GM23248 (cell line): ENCODE measurements at regions not wholly inside any gene's neighbourhood (a gene's known extent, or its start where the extent isn't known, plus 50 kb on each side); places are given as distances from the start of the nearest gene placed in this dataset.

Source experiments
- DNase-seq: peaks from one replicate; pipeline ENCODE4 v3.0.0-alpha.2; 2015
- H2AFZ ChIP-seq: fragments of 200-600 bp; sonication (generic); 2 replicates; pipeline ENCODE4 v1.6.1; 2016; ENCODE audit warnings: antibody characterized with exemption
- H3F3A ChIP-seq: fragments of 200-600 bp; sonication (generic); 2 replicates; pipeline ENCODE4 v1.6.1; 2016; ENCODE audit warnings: mild to moderate bottlenecking, antibody characterized with exemption, mixed run types; ENCODE audit not compliant: insufficient read depth
- H3K27ac ChIP-seq: fragments of 200-600 bp; sonication (generic); 2 replicates; pipeline ENCODE4 v1.5.1; 2016; ENCODE audit warnings: mild to moderate bottlenecking
- H3K27me3 ChIP-seq: fragments of 200-600 bp; sonication (generic); replicated peaks from 2 replicates; pipeline ENCODE4 v1.6.1; 2016; ENCODE audit warnings: mild to moderate bottlenecking; ENCODE audit not compliant: insufficient read depth
- H3K36me3 ChIP-seq: fragments of 200-600 bp; sonication (generic); 2 replicates; pipeline ENCODE4 v1.6.1; 2016; ENCODE audit warnings: low read depth, mild to moderate bottlenecking
- H3K4me1 ChIP-seq: fragments of 200-600 bp; sonication (generic); 2 replicates; pipeline ENCODE4 v1.6.1; 2016; ENCODE audit warnings: mild to moderate bottlenecking; ENCODE audit not compliant: insufficient read depth
- H3K4me2 ChIP-seq: fragments of 200-600 bp; sonication (generic); one replicate; pipeline ENCODE4 v1.6.1; 2016; ENCODE audit warnings: mild to moderate bottlenecking; ENCODE audit not compliant: unreplicated experiment
- H3K4me3 ChIP-seq: fragments of 200-600 bp; sonication (generic); 2 replicates; pipeline ENCODE4 v1.5.1; 2016; ENCODE audit warnings: mild to moderate bottlenecking
- H3K79me2 ChIP-seq: fragments of 200-600 bp; sonication (generic); 2 replicates; pipeline ENCODE4 v1.6.1; 2016; ENCODE audit warnings: mild to moderate bottlenecking; ENCODE audit not compliant: insufficient read depth
- H3K9ac ChIP-seq: fragments of 200-600 bp; sonication (generic); 2 replicates; pipeline ENCODE4 v1.6.1; 2016; ENCODE audit warnings: mild to moderate bottlenecking
- H3K9me2 ChIP-seq: fragments of 200-600 bp; sonication (generic); 2 replicates; pipeline ENCODE4 v1.6.1; 2016; ENCODE audit warnings: mixed run types, mild to moderate bottlenecking, moderate library complexity; ENCODE audit not compliant: insufficient read depth
- H3K9me3 ChIP-seq: fragments of 200-600 bp; sonication (generic); one replicate; pipeline ENCODE4 v1.6.1; 2017; ENCODE audit warnings: low read depth
- H4K20me1 ChIP-seq: fragments of 200-600 bp; sonication (generic); 2 replicates; pipeline ENCODE4 v1.6.0; 2016; ENCODE audit not compliant: insufficient read depth
- EZH2 ChIP-seq: fragments of 200-600 bp; sonication (generic); IDR thresholded peaks from 2 replicates; pipeline ENCODE4 v1.6.1; 2018; ENCODE audit warnings: antibody characterized with exemption, mild to moderate bottlenecking; ENCODE audit not compliant: insufficient read depth, poor library complexity, severe bottlenecking
- EZH2phosphoT487 ChIP-seq: fragments of 200-600 bp; sonication (generic); IDR thresholded peaks from 2 replicates; pipeline ENCODE4 v1.6.1; 2018; ENCODE audit warnings: antibody characterized with exemption, moderate library complexity, mild to moderate bottlenecking, low read depth; ENCODE audit not compliant: insufficient read depth
- WGBS, 2 experiments: methylation state at CpG; one replicate each; pipeline ENCODE4 v1.1.6; 2015 to 2017; ENCODE audit warnings: low lambda C conversion rate in 2 of 2, low coverage in 1 of 2; ENCODE audit errors: missing lambda C conversion rate in 2 of 2; 5-methylcytosine and 5-hydroxymethylcytosine counted together
- in situ Hi-C: fragments of 300-500 bp; cut with MboI; formaldehyde crosslinking; loops from 2 replicates; pipeline ENCODE4 v1.15.0; 2020

DNA sequence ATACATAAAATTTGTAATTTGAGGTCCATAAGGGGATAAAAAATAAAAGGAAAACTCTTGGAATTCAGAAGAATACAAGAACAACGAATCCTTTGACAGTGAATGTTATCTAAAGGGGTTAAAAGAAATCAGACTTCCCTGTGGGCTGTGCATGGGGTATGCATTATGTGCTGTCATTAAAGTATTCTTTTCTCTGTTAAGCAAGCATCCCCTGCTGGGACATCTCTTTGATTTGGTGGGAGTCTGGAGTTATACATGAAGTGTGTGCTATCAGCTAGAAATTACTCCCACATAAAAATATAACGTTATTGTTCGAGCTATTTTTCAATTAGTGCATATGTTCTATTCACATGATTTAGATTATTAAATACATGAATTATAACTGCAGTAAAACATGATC is 195.2 kb downstream of the CENPW start:
- in situ Hi-C loops, result no loop called here
- no peak overlapping the region for H3K9ac ChIP-seq

DNA sequence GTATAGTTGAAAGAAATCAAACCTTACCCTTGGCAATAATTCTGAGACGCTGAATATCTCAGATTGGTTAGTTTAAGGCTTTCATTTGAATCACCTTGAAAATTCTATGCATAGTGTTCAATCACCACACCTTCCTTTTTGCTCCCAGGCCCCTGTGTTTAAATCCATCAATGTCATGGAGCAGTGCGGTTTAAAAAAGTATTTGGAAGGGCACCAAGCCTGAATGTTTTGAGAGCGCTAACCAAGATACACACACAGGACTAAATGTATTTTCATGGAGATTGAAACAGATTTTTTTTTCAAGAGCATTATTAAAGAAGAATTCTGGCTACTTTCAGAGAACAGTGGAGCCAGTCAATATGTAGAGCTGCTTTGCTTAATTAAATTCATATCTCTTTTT is 195.7 kb downstream of the CENPW start:
- H3K9me2 ChIP-seq, result no peaks in the 10 kb centered on the region
- no peak overlapping the region for H3K4me2 ChIP-seq
- no peaks in the 10 kb centered on the region for H3K36me3 ChIP-seq
- H3K9me3 ChIP-seq, result no peaks in the 10 kb centered on the region
- 0 out of 2 replicates have a peak, but pooled peaks cover 8% of the 10 kb centered on the region for H3F3A ChIP-seq
- in situ Hi-C loops, result no loop called here
- H3K9ac ChIP-seq, result no peak overlapping the region
- H3K4me3 ChIP-seq, result no peak overlapping the region
- no peak overlapping the region for H2AFZ ChIP-seq
- H3K79me2 ChIP-seq, result no peaks in the 10 kb centered on the region
- H3K4me1 ChIP-seq, result peaks cover 8% of the 10 kb centered on the region; the same call in 1 of the 2 replicates
- TF ChIP-seq EZH2, result no peak
- no peak for TF ChIP-seq EZH2phosphoT487
- 94 to 97% methylated on average over 3 of the region's 3 CpGs for WGBS, 2 experiments
- no peaks in the 10 kb centered on the region for H3K27me3 ChIP-seq
- no peak overlapping the region for H3K27ac ChIP-seq
- no peaks in the 10 kb centered on the region for H4K20me1 ChIP-seq
- no peak for DNase-seq

More for the DNA sequence above, 195.2 kb downstream of the CENPW start:
- Histone ChIP-seq H3K27me3 (no peaks in the 10 kb centered on the region), H3K4me2 (no peak overlapping the region), H3K27ac (no peak overlapping the region), H4K20me1 (no peaks in the 10 kb centered on the region), H3F3A (0 out of 2 replicates have a peak, but pooled peaks cover 8% of the 10 kb centered on the region), H3K36me3 (no peaks in the 10 kb centered on the region), H3K4me1 (peaks cover 8% of the 10 kb centered on the region; the same call in 1 of the 2 replicates), H3K4me3 (no peak overlapping the region), H3K79me2 (no peaks in the 10 kb centered on the region), H3K9me3 (no peaks in the 10 kb centered on the region), H2AFZ (no peak overlapping the region), H3K9me2 (no peaks in the 10 kb centered on the region)
- TF ChIP-seq EZH2 (no peak), EZH2phosphoT487 (no peak)
- DNase-seq, result no peak
- WGBS, 2 experiments, result 65 to 70% methylated on average over 3 of the region's 3 CpGs

DNA sequence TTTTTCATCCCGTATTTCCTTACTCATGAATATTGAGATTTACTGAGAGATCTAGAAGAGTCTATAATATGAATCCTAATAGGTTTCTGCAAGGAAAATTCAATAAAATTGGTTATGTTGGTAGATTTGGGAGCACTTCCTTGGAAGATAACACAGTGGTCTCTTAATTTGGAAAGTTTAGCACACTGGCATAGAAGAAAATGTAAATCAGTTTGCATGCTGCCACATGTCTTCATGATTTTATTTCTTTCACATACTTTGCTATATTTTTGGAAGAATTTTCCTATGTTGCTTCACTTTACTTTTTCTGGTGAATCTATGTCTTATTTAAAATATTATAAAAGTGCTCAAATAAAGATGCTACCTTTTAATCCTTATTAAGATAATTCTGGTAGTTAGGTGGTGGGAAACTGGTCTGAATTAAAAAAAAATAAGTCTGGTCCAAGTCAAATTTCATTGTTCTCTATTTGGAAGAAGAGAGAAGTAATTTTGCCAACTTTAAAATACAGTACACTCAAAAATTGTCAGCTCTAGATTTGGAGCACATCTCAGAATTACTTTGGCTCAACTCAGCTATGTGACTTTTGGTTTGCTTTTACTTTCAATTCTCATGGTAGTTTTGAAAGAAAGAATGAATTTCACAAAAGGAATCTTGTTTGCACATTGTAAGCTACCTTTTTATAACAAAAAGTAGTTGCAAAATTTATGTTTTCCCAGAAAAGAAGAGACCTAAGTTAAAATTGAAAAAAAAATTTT is 197.3 kb downstream of the CENPW start:
- no peak for TF ChIP-seq EZH2phosphoT487
- no peaks in the 10 kb centered on the region for H4K20me1 ChIP-seq
- H3K79me2 ChIP-seq, result no peaks in the 10 kb centered on the region
- peaks cover 8% of the 10 kb centered on the region; the same call in 1 of the 2 replicates for H3K4me1 ChIP-seq
- H3K9me2 ChIP-seq, result no peaks in the 10 kb centered on the region
- H2AFZ ChIP-seq, result no peak overlapping the region
- no peaks in the 10 kb centered on the region for H3K27me3 ChIP-seq
- H3K27ac ChIP-seq, result no peak overlapping the region
- H3K36me3 ChIP-seq, result no peaks in the 10 kb centered on the region
- H3K4me2 ChIP-seq, result no peak overlapping the region
- H3K9me3 ChIP-seq, result no peaks in the 10 kb centered on the region
- H3F3A ChIP-seq, result 0 out of 2 replicates have a peak, but pooled peaks cover 8% of the 10 kb centered on the region
- DNase-seq, result no peak
- no peak overlapping the region for H3K9ac ChIP-seq
- in situ Hi-C loops, result no loop called here
- 79 to 88% methylated on average over 1 of the region's 1 CpG for WGBS, 2 experiments
- no peak overlapping the region for H3K4me3 ChIP-seq

DNA sequence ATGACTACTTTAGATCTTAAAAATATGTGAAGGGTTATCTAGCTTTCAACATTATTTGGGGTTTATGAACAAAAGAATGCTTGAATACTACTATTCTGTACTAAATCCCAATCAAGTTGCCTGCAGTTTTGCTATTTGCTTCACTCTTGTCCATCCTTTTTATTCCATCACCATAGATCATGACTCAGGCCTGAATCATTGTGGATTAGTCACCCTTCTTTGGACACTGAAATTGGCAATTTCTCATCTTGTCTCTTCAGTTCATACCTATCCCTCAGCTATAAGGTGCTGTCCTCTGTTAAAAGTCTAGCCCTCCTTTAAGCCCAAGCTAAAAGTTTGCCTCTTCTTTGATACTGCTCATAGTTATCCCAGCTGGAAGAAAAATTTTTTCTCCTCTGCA is 199.1 kb downstream of the CENPW start:
- DNase-seq, result peak; percentile 86
- Histone ChIP-seq H3K27me3 (no peaks in the 10 kb centered on the region), H3K4me2 (no peak overlapping the region), H3K4me3 (no peak overlapping the region), H4K20me1 (no peaks in the 10 kb centered on the region), H3K9ac (no peak overlapping the region), H3K9me3 (no peaks in the 10 kb centered on the region), H3K27ac (no peak overlapping the region), H2AFZ (no peak overlapping the region), H3F3A (0 out of 2 replicates have a peak, but pooled peaks cover 8% of the 10 kb centered on the region), H3K79me2 (no peaks in the 10 kb centered on the region), H3K4me1 (peaks cover 8% of the 10 kb centered on the region; the same call in 1 of the 2 replicates), H3K9me2 (no peaks in the 10 kb centered on the region), H3K36me3 (no peaks in the 10 kb centered on the region)
- no peak for TF ChIP-seq EZH2phosphoT487
- TF ChIP-seq EZH2, result no peak
- in situ Hi-C loops, result no loop called here

DNA sequence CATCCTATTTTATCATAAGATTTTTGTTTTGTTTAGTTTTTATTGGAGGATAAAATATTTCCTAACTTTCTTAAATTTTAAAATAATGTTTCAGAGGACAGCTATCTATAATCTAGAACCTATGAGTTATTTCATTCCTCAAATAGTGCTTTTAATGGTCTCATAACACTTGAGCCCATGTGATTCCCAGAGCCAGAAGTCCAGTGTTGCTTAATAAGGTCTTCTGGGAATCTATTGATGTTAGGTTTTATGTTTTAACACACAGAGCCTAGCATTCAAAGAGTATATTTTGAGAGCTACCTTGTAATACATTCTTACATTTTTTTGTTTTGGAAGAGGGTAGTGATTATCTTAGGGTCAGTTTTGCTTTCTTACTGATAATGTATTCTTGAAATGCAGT is 200.2 kb downstream of the CENPW start:
- no peak overlapping the region for H3K4me2 ChIP-seq
- no peaks in the 10 kb centered on the region for H4K20me1 ChIP-seq
- no peak overlapping the region for H3K27ac ChIP-seq
- no peak overlapping the region for H3K9ac ChIP-seq
- H3K36me3 ChIP-seq, result no peaks in the 10 kb centered on the region
- peaks cover 8% of the 10 kb centered on the region; the same call in 1 of the 2 replicates for H3K4me1 ChIP-seq
- no peak overlapping the region for H2AFZ ChIP-seq
- H3K9me3 ChIP-seq, result no peaks in the 10 kb centered on the region
- no peak for TF ChIP-seq EZH2
- TF ChIP-seq EZH2phosphoT487, result no peak
- no peak overlapping the region for H3K4me3 ChIP-seq
- no peaks in the 10 kb centered on the region for H3K9me2 ChIP-seq
- in situ Hi-C loops, result no loop called here
- 0 out of 2 replicates have a peak, but pooled peaks cover 8% of the 10 kb centered on the region for H3F3A ChIP-seq
- peak; percentile 6 for DNase-seq
- H3K79me2 ChIP-seq, result no peaks in the 10 kb centered on the region
- no peaks in the 10 kb centered on the region for H3K27me3 ChIP-seq
